Endodermal cell (in vitro differentiated cells): ENCODE measurements at regions not wholly inside any gene's neighbourhood (a gene's known extent, or its start where the extent isn't known, plus 50 kb on each side); places are given as distances from the start of the nearest gene placed in this dataset.
"Not testable (repeated sequence)": the region's sequence is repeated elsewhere in the genome, so short reads cannot be mapped to it uniquely, and the experiment has no call there.

Source experiments
- DNase-seq: peaks from one replicate; pipeline ENCODE4 v3.0.0-alpha.2; 2017
- H3K27ac ChIP-seq: 2 replicates; pipeline ENCODE4 v1.5.1; 2013; ENCODE audit warnings: mild to moderate bottlenecking, low read depth, low read length, moderate library complexity
- H3K27me3 ChIP-seq: 2 replicates; pipeline ENCODE4 v1.6.1; 2013; ENCODE audit warnings: mild to moderate bottlenecking, low read length, moderate library complexity; ENCODE audit not compliant: insufficient read depth, control insufficient read depth, poor library complexity, severe bottlenecking
- H3K36me3 ChIP-seq: 2 replicates; pipeline ENCODE4 v1.7.0; 2013; ENCODE audit warnings: mild to moderate bottlenecking, low read length, moderate library complexity; ENCODE audit not compliant: control insufficient read depth, insufficient read depth
- H3K4me1 ChIP-seq: one replicate; pipeline ENCODE4 v1.7.0; 2013; ENCODE audit warnings: low read length; ENCODE audit not compliant: control insufficient read depth, insufficient read depth
- H3K4me3 ChIP-seq: 2 replicates; pipeline ENCODE4 v1.5.1; 2013; ENCODE audit warnings: mild to moderate bottlenecking, low read length, moderate library complexity
- H3K9ac ChIP-seq: 2 replicates; pipeline ENCODE4 v1.6.1; 2013; ENCODE audit warnings: mild to moderate bottlenecking, low read length, moderate library complexity; ENCODE audit not compliant: poor library complexity, severe bottlenecking; ENCODE audit errors: extremely low read depth
- H3K9me3 ChIP-seq: 2 replicates; pipeline ENCODE4 v1.6.1; 2013; ENCODE audit warnings: mild to moderate bottlenecking, low read length, moderate library complexity; ENCODE audit not compliant: control insufficient read depth
- H3K27ac Mint-ChIP-seq: 2 replicates; pipeline ENCODE4 v1.8.0; 2020; ENCODE audit warnings: mixed read lengths
- H3K27me3 Mint-ChIP-seq: 2 replicates; pipeline ENCODE4 v1.8.0; 2021; ENCODE audit warnings: mild to moderate bottlenecking, mixed read lengths; ENCODE audit not compliant: insufficient read depth
- H3K36me3 Mint-ChIP-seq: 2 replicates; pipeline ENCODE4 v1.8.0; 2020; ENCODE audit warnings: low read depth, mixed read lengths
- H3K4me1 Mint-ChIP-seq: 2 replicates; pipeline ENCODE4 v1.8.0; 2020; ENCODE audit warnings: mixed read lengths
- H3K4me3 Mint-ChIP-seq: 2 replicates; pipeline ENCODE4 v1.8.0; 2020; ENCODE audit warnings: mild to moderate bottlenecking, moderate library complexity, mixed read lengths
- H3K9me3 Mint-ChIP-seq: 2 replicates; pipeline ENCODE4 v1.8.0; 2020; ENCODE audit warnings: mild to moderate bottlenecking, mixed read lengths
- WGBS, 2 experiments: methylation state at CpG; one replicate each; pipeline versions ENCODE4 v1.1.5 to v1.1.7; 2013; ENCODE audit warnings: missing lambda C conversion rate in 2 of 2, mixed read lengths in 1 of 2; ENCODE audit not compliant: insufficient coverage in 1 of 2, insufficient read length in 1 of 2; 5-methylcytosine and 5-hydroxymethylcytosine counted together

DNA sequence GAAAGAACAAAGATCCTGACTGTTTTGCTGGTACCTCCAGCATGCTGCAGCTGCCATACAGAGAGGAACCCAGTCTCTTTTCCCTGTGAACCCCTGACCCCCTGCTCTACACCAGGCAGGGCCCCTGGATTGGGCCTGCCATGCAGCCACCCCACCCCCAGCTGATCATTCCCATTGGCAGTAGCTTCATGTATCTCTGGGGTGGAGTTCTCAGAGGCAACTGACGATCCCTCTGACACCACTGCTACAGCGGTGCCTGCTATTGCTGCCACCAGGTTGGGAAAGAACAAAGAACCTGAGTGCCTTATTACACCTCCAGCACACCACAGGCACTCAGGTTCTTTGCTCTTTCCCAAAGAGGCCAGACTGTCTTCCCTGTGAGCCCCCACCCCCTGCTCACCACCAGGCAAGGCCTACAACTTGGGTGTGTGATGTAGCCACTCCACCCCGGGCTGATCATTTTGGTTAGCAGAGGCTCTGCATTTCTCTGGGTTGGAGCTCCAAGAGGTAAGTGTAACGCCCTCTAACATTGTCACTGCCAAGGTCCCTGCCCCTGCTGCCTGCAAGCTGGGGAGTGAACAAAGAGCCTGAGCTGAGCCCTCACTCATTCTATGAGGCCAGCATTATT, 252.4 kb downstream of the SPATA31A6 start:
- peak overlapping the region; percentile 68 for H3K27ac ChIP-seq
- not testable (repeated sequence) for H3K36me3 ChIP-seq, H3K36me3 Mint-ChIP-seq, H3K27ac Mint-ChIP-seq, H3K4me1 ChIP-seq, H3K9me3 ChIP-seq, H3K9me3 Mint-ChIP-seq, H3K4me3 Mint-ChIP-seq, H3K27me3 Mint-ChIP-seq, H3K27me3 ChIP-seq, H3K4me3 ChIP-seq, H3K9ac ChIP-seq
- DNase-seq, result peak; percentile 47
- peaks cover 21% of the 10 kb centered on the region for H3K4me1 Mint-ChIP-seq
- WGBS, 2 experiments, result 92% methylated on average over 3 of the region's 4 CpGs; no CpG with 5 or more reads in 1 of the 2 experiments

- not testable (repeated sequence) for H3K9ac ChIP-seq, H3K9me3 Mint-ChIP-seq, H3K27ac Mint-ChIP-seq, H3K27me3 Mint-ChIP-seq, H3K9me3 ChIP-seq, H3K36me3 ChIP-seq, H3K27me3 ChIP-seq, H3K4me3 ChIP-seq, DNase-seq, H3K36me3 Mint-ChIP-seq, H3K4me3 Mint-ChIP-seq, H3K27ac ChIP-seq, H3K4me1 ChIP-seq
- 71% methylated on average over 2 of the region's 6 CpGs; no CpG with 5 or more reads in 1 of the 2 experiments for WGBS, 2 experiments
- H3K4me1 Mint-ChIP-seq, result peaks cover 12% of the 10 kb centered on the region
These were observed 253.7 kb downstream of the SPATA31A6 start for GRCh38 chr9:42437057-42437759.

DNA sequence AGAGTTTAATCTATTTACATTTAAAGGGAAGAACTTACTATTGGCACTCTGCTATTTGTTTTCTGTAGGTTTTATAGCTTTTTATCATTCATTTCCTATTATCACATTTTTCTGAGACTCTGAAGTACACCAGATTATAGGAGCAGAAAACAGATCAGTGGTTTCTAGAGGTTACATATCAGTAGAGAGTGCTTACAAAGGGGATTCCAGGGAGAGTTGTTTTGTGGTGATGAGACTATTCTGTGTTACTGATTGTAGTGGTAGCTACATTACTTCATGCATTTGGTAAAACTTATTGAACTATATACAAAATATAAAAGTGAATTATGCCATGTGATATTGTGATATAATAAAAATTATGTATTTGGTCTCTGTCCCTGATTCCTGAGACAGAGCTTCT, 259.2 kb downstream of the SPATA31A6 start:
- H3K9ac ChIP-seq, H3K36me3 ChIP-seq, DNase-seq, H3K4me1 ChIP-seq, H3K9me3 ChIP-seq, H3K27ac ChIP-seq, H3K36me3 Mint-ChIP-seq, H3K27ac Mint-ChIP-seq, H3K9me3 Mint-ChIP-seq, H3K4me3 Mint-ChIP-seq, H3K27me3 ChIP-seq, H3K4me1 Mint-ChIP-seq, H3K27me3 Mint-ChIP-seq, H3K4me3 ChIP-seq: not testable (repeated sequence)

DNA sequence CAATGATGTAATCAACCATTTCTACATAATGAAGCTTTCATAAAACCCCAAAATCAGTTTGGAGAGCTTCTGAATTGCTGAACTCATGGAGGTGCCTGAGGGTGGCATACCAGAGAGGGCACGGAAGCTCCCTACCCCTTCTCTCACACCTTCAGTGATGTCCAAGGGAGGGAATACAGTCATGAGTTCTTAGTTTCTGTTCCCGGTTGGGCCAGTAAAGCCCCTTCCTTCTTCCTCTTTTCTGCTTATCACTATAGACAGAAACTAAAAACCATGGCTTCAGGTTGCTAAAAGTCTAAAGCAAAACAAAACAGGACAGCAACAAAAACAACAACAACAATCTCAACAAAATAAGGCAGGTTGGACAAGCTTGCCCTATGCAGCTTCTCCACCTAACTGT, 260.0 kb downstream of the SPATA31A6 start:
- H3K27ac ChIP-seq, H3K4me3 Mint-ChIP-seq, H3K9me3 Mint-ChIP-seq, H3K27me3 ChIP-seq, H3K9ac ChIP-seq, H3K27me3 Mint-ChIP-seq, H3K9me3 ChIP-seq, H3K4me1 ChIP-seq, H3K36me3 Mint-ChIP-seq, H3K4me1 Mint-ChIP-seq, H3K4me3 ChIP-seq, H3K27ac Mint-ChIP-seq, H3K36me3 ChIP-seq, DNase-seq: not testable (repeated sequence)
- WGBS, 2 experiments, result 73% methylated on average over 2 of the region's 2 CpGs; no CpG with 5 or more reads in 1 of the 2 experiments

- H3K27ac ChIP-seq, H3K4me3 Mint-ChIP-seq, H3K4me1 Mint-ChIP-seq, H3K36me3 ChIP-seq, H3K9me3 Mint-ChIP-seq, H3K4me3 ChIP-seq, H3K36me3 Mint-ChIP-seq, H3K4me1 ChIP-seq, H3K9ac ChIP-seq, H3K27me3 ChIP-seq, H3K27ac Mint-ChIP-seq, H3K27me3 Mint-ChIP-seq, DNase-seq, H3K9me3 ChIP-seq: not testable (repeated sequence)
- WGBS, 2 experiments, result 96% methylated on average over 2 of the region's 2 CpGs; no CpG with 5 or more reads in 1 of the 2 experiments
These were observed 278.0 kb downstream of the SPATA31A6 start for GRCh38 chr9:42461436-42461835.

- H3K4me1 ChIP-seq, H3K36me3 ChIP-seq, DNase-seq, H3K27ac ChIP-seq, H3K9me3 ChIP-seq, H3K9me3 Mint-ChIP-seq, H3K4me1 Mint-ChIP-seq, H3K36me3 Mint-ChIP-seq, H3K27me3 Mint-ChIP-seq, H3K4me3 Mint-ChIP-seq, H3K4me3 ChIP-seq, H3K27me3 ChIP-seq, H3K27ac Mint-ChIP-seq, H3K9ac ChIP-seq: not testable (repeated sequence)
- 80% methylated on average over 1 of the region's 1 CpG; no CpG with 5 or more reads in 1 of the 2 experiments for WGBS, 2 experiments
These were observed 278.4 kb downstream of the SPATA31A6 start for GRCh38 chr9:42461863-42462262.

DNA sequence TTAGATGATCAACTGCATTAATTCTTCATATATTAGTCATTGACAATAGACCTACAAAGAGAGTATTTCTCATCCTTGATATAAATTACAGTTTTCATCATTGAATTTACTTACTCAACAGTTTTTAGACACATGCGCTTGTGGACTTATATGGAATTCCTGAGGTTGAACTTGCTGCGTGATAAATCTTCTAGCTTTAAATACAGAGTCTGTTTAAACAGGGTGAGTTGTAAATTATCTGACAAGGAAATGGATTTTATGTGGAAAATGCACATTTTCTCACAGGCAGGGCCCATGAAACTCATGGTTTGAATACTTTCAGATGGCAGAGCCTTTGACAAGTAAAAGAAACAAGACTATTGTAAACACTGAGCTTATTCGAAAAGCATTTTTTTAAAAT, 280.5 kb downstream of the SPATA31A6 start:
- H3K27me3 ChIP-seq, H3K4me3 ChIP-seq, H3K36me3 Mint-ChIP-seq, H3K9ac ChIP-seq, H3K9me3 ChIP-seq, H3K27me3 Mint-ChIP-seq, H3K4me1 ChIP-seq, H3K4me1 Mint-ChIP-seq, H3K36me3 ChIP-seq, H3K9me3 Mint-ChIP-seq, H3K27ac ChIP-seq, H3K4me3 Mint-ChIP-seq, DNase-seq, H3K27ac Mint-ChIP-seq: not testable (repeated sequence)
- 100% methylated on average over 1 of the region's 3 CpGs; no CpG with 5 or more reads in 1 of the 2 experiments for WGBS, 2 experiments
